ENCODE measurements at regions not wholly inside any gene's neighbourhood (a gene's known extent, or its start where the extent isn't known, plus 50 kb on each side); places are given as distances from the start of the nearest gene placed in this dataset.

DNA sequence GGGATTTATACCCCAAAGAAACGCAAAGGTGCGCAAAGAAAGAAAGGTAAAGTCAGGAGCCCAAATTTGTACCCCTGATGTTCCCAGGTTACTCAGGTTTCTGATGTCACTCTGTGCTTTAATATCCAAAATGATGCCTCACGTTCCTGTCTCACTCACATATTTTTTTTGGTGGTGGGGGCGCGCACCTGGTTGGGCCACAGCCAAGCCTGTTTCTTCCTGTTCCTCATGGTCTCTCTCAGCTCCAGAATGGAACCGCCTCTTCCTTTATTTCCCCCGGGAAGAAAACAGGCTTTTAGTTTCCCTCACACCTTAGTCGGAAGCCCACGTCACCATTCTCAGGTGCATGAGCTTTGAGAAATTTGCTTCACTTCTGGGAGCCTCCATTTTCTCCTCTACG is 118.3 kb upstream of the BOD1 start:
- TF ChIP-seq, protein P1, sequence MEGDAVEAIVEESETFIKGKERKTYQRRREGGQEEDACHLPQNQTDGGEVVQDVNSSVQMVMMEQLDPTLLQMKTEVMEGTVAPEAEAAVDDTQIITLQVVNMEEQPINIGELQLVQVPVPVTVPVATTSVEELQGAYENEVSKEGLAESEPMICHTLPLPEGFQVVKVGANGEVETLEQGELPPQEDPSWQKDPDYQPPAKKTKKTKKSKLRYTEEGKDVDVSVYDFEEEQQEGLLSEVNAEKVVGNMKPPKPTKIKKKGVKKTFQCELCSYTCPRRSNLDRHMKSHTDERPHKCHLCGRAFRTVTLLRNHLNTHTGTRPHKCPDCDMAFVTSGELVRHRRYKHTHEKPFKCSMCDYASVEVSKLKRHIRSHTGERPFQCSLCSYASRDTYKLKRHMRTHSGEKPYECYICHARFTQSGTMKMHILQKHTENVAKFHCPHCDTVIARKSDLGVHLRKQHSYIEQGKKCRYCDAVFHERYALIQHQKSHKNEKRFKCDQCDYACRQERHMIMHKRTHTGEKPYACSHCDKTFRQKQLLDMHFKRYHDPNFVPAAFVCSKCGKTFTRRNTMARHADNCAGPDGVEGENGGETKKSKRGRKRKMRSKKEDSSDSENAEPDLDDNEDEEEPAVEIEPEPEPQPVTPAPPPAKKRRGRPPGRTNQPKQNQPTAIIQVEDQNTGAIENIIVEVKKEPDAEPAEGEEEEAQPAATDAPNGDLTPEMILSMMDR (IDR thresholded peaks at IDR 0.05; ENCODE audit: low read depth, low read length, poor library complexity, severe bottlenecking), result no peak
- no peak for TF ChIP-seq EZH2phosphoT487 (IDR thresholded peaks at IDR 0.05; ENCODE audit: borderline replicate concordance, low read length)
